Esophagus squamous epithelium (tissue), 4 donors: ENCODE measurements at regions not wholly inside any gene's neighbourhood (a gene's known extent, or its start where the extent isn't known, plus 50 kb on each side); places are given as distances from the start of the nearest gene placed in this dataset.

Source experiments
- CTCF ChIP-seq, 6 experiments: fragments of 450-650 bp in 4 of 6; fragments of 200-600 bp in 2 of 6; sonication (generic) in 2 of 6; IDR thresholded peaks; one replicate each; pipeline ENCODE4 v1.5.1; 2016 to 2019; ENCODE audit warnings: antibody characterized with exemption in 6 of 6, mild to moderate bottlenecking in 4 of 6, moderate library complexity in 4 of 6
- POLR2A ChIP-seq, 4 donors: fragments of 450-650 bp; IDR thresholded peaks; one replicate each; pipeline ENCODE4 v1.6.1; 2017; ENCODE audit warnings: antibody characterized with exemption in 4 of 4, mild to moderate bottlenecking in 4 of 4, moderate library complexity in 3 of 4

GRCh38 chr20:6855104-6855503 is 87.6 kb downstream of the BMP2 start:
- no peak for TF ChIP-seq CTCF (IDR thresholded peaks at IDR 0.05)
- TF ChIP-seq POLR2A (IDR thresholded peaks at IDR 0.05): no peak
